ENCODE measurements at regions not wholly inside any gene's neighbourhood (a gene's known extent, or its start where the extent isn't known, plus 50 kb on each side); places are given as distances from the start of the nearest gene placed in this dataset.

GRCh38 chr2:240351088-240351741 is 84.2 kb upstream of the GPC1 start (continued):
- no peak for TF ChIP-seq GABPA (IDR thresholded peaks at IDR 0.05; ENCODE audit: low read depth)
- TF ChIP-seq ELF1 (IDR thresholded peaks at IDR 0.05): no peak
- TF ChIP-seq IRF3 (IDR thresholded peaks at IDR 0.05; ENCODE audit: low read depth, low read length): no peak
- TF ChIP-seq GATA2 (CRISPR knock-in tag; IDR thresholded peaks at IDR 0.05): 0 out of 2 replicates have a peak, but pooled peaks have one; percentile 0
- TF ChIP-seq FOXM1 (IDR thresholded peaks at IDR 0.05; ENCODE audit: low read depth): no peak
- TF ChIP-seq MXI1 (IDR thresholded peaks at IDR 0.05; ENCODE audit: low read depth, low read length): peak; percentile 72; the same call in 1 of the 2 replicates
- TF ChIP-seq, protein P1, sequence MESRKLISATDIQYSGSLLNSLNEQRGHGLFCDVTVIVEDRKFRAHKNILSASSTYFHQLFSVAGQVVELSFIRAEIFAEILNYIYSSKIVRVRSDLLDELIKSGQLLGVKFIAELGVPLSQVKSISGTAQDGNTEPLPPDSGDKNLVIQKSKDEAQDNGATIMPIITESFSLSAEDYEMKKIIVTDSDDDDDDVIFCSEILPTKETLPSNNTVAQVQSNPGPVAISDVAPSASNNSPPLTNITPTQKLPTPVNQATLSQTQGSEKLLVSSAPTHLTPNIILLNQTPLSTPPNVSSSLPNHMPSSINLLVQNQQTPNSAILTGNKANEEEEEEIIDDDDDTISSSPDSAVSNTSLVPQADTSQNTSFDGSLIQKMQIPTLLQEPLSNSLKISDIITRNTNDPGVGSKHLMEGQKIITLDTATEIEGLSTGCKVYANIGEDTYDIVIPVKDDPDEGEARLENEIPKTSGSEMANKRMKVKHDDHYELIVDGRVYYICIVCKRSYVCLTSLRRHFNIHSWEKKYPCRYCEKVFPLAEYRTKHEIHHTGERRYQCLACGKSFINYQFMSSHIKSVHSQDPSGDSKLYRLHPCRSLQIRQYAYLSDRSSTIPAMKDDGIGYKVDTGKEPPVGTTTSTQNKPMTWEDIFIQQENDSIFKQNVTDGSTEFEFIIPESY (IDR thresholded peaks at IDR 0.05; ENCODE audit: borderline replicate concordance, low read depth): no peak
- TF ChIP-seq TAF1 (IDR thresholded peaks at IDR 0.05; ENCODE audit: borderline replicate concordance, low read depth, low read length): no peak
- TF ChIP-seq TCF12 (IDR thresholded peaks at IDR 0.05): no peak
- TF ChIP-seq EP300 (IDR thresholded peaks at IDR 0.05; ENCODE audit: borderline replicate concordance in 1 of 2, low read depth in 1 of 2, low read length in 1 of 2): peak in 1 of 2 experiments; percentile 43; a peak in 2 of 4 replicates
- TF ChIP-seq RXRA (IDR thresholded peaks at IDR 0.05; ENCODE audit: borderline replicate concordance, low read depth): no peak
- TF ChIP-seq NFIC (IDR thresholded peaks at IDR 0.05; ENCODE audit: borderline replicate concordance): no peak
- no peak for TF ChIP-seq RAD21 (IDR thresholded peaks at IDR 0.05; ENCODE audit: low read length)

DNA sequence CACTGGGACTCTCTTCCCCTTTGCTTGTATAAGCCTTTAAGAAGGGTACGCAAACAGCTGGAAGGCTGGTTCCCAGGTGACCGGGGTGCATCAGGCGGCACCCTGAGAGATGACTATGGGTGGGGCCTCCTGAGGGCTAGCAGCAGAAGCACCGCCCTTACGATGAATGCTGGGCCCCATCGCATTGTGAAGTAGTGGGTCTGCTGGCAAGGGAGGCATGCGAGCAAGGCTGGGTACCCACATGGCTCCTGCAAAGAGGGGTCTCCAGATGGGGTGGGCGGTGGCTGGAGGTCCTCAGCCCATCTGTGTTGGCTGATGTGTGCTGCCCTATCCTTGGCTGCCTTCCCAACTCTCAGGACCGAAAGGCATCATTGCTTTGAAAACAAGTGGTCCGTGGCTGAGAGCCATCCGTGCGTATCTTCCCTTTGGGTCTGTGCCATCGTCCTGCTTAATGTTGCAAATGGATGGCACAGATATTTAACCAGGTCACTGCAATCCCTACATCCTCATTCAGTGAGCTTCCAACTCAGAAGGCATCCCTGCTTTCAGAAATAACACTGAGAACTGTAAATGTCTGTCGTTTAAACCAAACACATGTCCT is 83.5 kb upstream of the GPC1 start:
- H3K9me2 ChIP-seq: no peaks in the 10 kb centered on the region
- peak; percentile 86 for DNase-seq
- no peaks in the 10 kb centered on the region for H4K20me1 ChIP-seq (ENCODE audit: insufficient read depth)
- H3K27me3 ChIP-seq (ENCODE audit: insufficient read depth): no peaks in the 10 kb centered on the region
- TF ChIP-seq MAX (IDR thresholded peaks at IDR 0.05; ENCODE audit: low read depth): no peak
- TF ChIP-seq NFIC (IDR thresholded peaks at IDR 0.05; ENCODE audit: borderline replicate concordance): 0 out of 2 replicates have a peak, but pooled peaks have one; percentile 15
- peak; percentile 60 for TF ChIP-seq CHD2 (IDR thresholded peaks at IDR 0.05; ENCODE audit: low read length, partially characterized antibody)
- peak in 1 of 2 experiments; percentile 78; a peak in 2 of 4 replicates for TF ChIP-seq EP300 (IDR thresholded peaks at IDR 0.05; ENCODE audit: borderline replicate concordance in 1 of 2, low read depth in 1 of 2, low read length in 1 of 2)
- TF ChIP-seq GABPA (IDR thresholded peaks at IDR 0.05; ENCODE audit: low read depth): no peak
- no peak for TF ChIP-seq TEAD4 (IDR thresholded peaks at IDR 0.05; ENCODE audit: borderline replicate concordance, insufficient read depth)
- 0 out of 2 replicates have a peak, but pooled peaks have one; percentile 2 for TF ChIP-seq RAD21 (IDR thresholded peaks at IDR 0.05; ENCODE audit: low read length)
- peak; percentile 89 for TF ChIP-seq FOXJ3 (CRISPR knock-in tag; IDR thresholded peaks at IDR 0.05)
- peak; percentile 65 for TF ChIP-seq GATA2 (CRISPR knock-in tag; IDR thresholded peaks at IDR 0.05)
- no peak for TF ChIP-seq TCF12 (IDR thresholded peaks at IDR 0.05)
- TF ChIP-seq RCOR1 (IDR thresholded peaks at IDR 0.05; ENCODE audit: low read length): peak; percentile 81; the same call in 1 of the 2 replicates
- no peak for TF ChIP-seq IRF3 (IDR thresholded peaks at IDR 0.05; ENCODE audit: low read depth, low read length)
- H2AFZ ChIP-seq (ENCODE audit: low read depth): no peak overlapping the region
- no peak overlapping the region for H3K4me2 ChIP-seq
- H3K4me3 ChIP-seq (ENCODE audit: low read depth in 2 of 2, low read length in 1 of 2): no peak overlapping the region
- no peaks in the 10 kb centered on the region for H3K79me2 ChIP-seq (ENCODE audit: insufficient read depth)
- POLR2A ChIA-PET: interaction anchor here (0.5 to 1.1 kb wide), 2 partner anchors 84 to 146 kb away, joined by 4 read pairs; no protein-coding TSS in a partner anchor
- H3K4me1 ChIP-seq (ENCODE audit: control insufficient read depth in 1 of 2, insufficient read depth in 2 of 2, low read depth in 1 of 2, low read length in 1 of 2): peaks cover 0 to 45% of the 10 kb centered on the region in 2 experiments; a peak in 2 of 4 replicates
- no peaks in the 10 kb centered on the region for H3K36me3 ChIP-seq (replicated peaks in 1 of 2; ENCODE audit: control insufficient read depth in 1 of 2, insufficient read depth in 2 of 2, low read length in 1 of 2)
- WGBS (ENCODE audit: low lambda C conversion rate): 26% methylated on average over 9 of the region's 14 CpGs
- no peak overlapping the region for H3K9ac ChIP-seq
- H3K9me3 ChIP-seq: no peaks in the 10 kb centered on the region
- peak overlapping the region in 1 of 2 experiments; percentile 82; a peak in 2 of 4 replicates for H3K27ac ChIP-seq (ENCODE audit: low read depth in 2 of 2, low read length in 1 of 2)
- CTCF ChIA-PET: interaction anchor here (1.1 to 2.6 kb wide), 7 partner anchors 82 to 291 kb away, joined by 3 to 12 read pairs (median 5); no protein-coding TSS in a partner anchor
- H3F3A ChIP-seq (replicated peaks; ENCODE audit: insufficient read depth): no peaks in the 10 kb centered on the region

Measured in SK-N-SH (cell line).